NOMO-1 treated with dmso at 0.1 percent for 144 hours (cell line): ENCODE measurements at regions not wholly inside any gene's neighbourhood (a gene's known extent, or its start where the extent isn't known, plus 50 kb on each side); places are given as distances from the start of the nearest gene placed in this dataset.

Experiments
- DNase-seq: peaks from one replicate; lab custom pipeline; 2025; ENCODE audit not compliant: unreplicated experiment; lab: John Stamatoyannopoulos, UW

GRCh38 chr11:121754598-121754997, 301.8 kb upstream of the SORL1-AS1 start:
- DNase-seq, result no peak

- DNase-seq, result no peak
Observed at GRCh38 chr11:121749691-121750090, 296.9 kb upstream of the SORL1-AS1 start.

- DNase-seq, result no peak
Observed at GRCh38 chr11:121748068-121748467, 295.3 kb upstream of the SORL1-AS1 start.

GRCh38 chr11:121743285-121743684, 290.5 kb upstream of the SORL1-AS1 start:
- DNase-seq, result no peak

- DNase-seq, result no peak
Observed at GRCh38 chr11:121741761-121742361, 289.1 kb upstream of the SORL1-AS1 start.

GRCh38 chr11:121741351-121741760, 288.6 kb upstream of the SORL1-AS1 start:
- no peak for DNase-seq

- no peak for DNase-seq
Observed at GRCh38 chr11:121740902-121741301, 288.1 kb upstream of the SORL1-AS1 start.

- DNase-seq, result no peak
Observed at GRCh38 chr11:121733858-121734257, 281.1 kb upstream of the SORL1-AS1 start.

GRCh38 chr11:121727942-121728341, 275.2 kb upstream of the SORL1-AS1 start:
- DNase-seq, result no peak

GRCh38 chr11:121723246-121723741, 270.5 kb upstream of the SORL1-AS1 start:
- DNase-seq, result no peak

- no peak for DNase-seq
Observed at GRCh38 chr11:121722431-121723245, 269.9 kb upstream of the SORL1-AS1 start.

GRCh38 chr11:121721961-121722360, 269.2 kb upstream of the SORL1-AS1 start:
- DNase-seq, result no peak

GRCh38 chr11:121721448-121721847, 268.7 kb upstream of the SORL1-AS1 start:
- no peak for DNase-seq

- DNase-seq, result no peak
Observed at GRCh38 chr11:121717296-121717695, 264.5 kb upstream of the SORL1-AS1 start.

- DNase-seq, result no peak
Observed at GRCh38 chr11:121716060-121716459, 263.3 kb upstream of the SORL1-AS1 start.

GRCh38 chr11:121715405-121715804, 262.6 kb upstream of the SORL1-AS1 start:
- no peak for DNase-seq

GRCh38 chr11:121714351-121714750, 261.6 kb upstream of the SORL1-AS1 start:
- DNase-seq, result no peak

- no peak for DNase-seq
Observed at GRCh38 chr11:121711939-121712338, 259.2 kb upstream of the SORL1-AS1 start.

- no peak for DNase-seq
Observed at GRCh38 chr11:121711236-121711635, 258.5 kb upstream of the SORL1-AS1 start.

- no peak for DNase-seq
Observed at GRCh38 chr11:121706884-121707420, 254.2 kb upstream of the SORL1-AS1 start.

- DNase-seq, result no peak
Observed at GRCh38 chr11:121703201-121703600, 250.4 kb upstream of the SORL1-AS1 start.

- DNase-seq, result no peak
Observed at GRCh38 chr11:121700968-121701367, 248.2 kb upstream of the SORL1-AS1 start.
